SU-DHL-6 (cell line): ENCODE measurements at regions not wholly inside any gene's neighbourhood (a gene's known extent, or its start where the extent isn't known, plus 50 kb on each side); places are given as distances from the start of the nearest gene placed in this dataset.

Experiments
- CTCF ChIP-seq: fragments of 200-600 bp; sonication (generic); IDR thresholded peaks from one replicate; pipeline ENCODE4 v1.5.1; 2017; ENCODE audit warnings: antibody characterized with exemption, mild to moderate bottlenecking, low read length, moderate library complexity; ENCODE audit not compliant: insufficient read depth, poor library complexity, severe bottlenecking
- EZH2phosphoT487 ChIP-seq: fragments of 200-600 bp; sonication (generic), shearing (Covaris generic); conservative IDR thresholded peaks from 2 replicates; pipeline ENCODE4 v1.6.1; 2018; ENCODE audit warnings: mild to moderate bottlenecking, antibody characterized with exemption, low read length, moderate library complexity, mixed read lengths

GRCh38 chr5:74113927-74114326 is 487.9 kb downstream of the ARHGEF28 start:
- no peak for TF ChIP-seq CTCF
- no peak for TF ChIP-seq EZH2phosphoT487
